HG02588 (cell line): ENCODE measurements at regions not wholly inside any gene's neighbourhood (a gene's known extent, or its start where the extent isn't known, plus 50 kb on each side); places are given as distances from the start of the nearest gene placed in this dataset.

Source experiments
- ATAC-seq: cut with Tn5 transposase; IDR thresholded peaks from one replicate; pipeline ENCODE4 v1.9.1; 2021; ENCODE audit warnings: mild to moderate bottlenecking, moderate library complexity; ENCODE audit not compliant: unreplicated experiment

DNA sequence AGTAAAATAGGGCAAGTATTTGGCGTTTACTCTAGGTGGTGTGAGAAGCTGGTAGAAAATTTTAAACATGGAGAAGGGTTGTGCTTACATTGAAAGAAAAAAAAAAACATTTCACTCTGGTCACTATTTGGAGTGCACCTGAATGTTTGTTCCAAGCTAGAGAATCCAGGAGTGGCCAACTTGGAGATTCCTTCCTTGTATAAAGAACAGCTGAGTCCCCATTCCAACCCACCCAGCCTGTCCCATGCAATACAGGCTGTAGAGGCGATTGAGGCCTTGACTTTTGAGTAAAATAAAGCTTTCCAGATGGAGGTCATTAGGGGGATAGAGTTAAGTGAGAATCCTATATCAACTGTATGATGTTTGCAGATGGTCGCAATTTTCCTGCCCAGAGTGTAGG is 203.8 kb upstream of the SYT4 start:
- ATAC-seq, result no peak

DNA sequence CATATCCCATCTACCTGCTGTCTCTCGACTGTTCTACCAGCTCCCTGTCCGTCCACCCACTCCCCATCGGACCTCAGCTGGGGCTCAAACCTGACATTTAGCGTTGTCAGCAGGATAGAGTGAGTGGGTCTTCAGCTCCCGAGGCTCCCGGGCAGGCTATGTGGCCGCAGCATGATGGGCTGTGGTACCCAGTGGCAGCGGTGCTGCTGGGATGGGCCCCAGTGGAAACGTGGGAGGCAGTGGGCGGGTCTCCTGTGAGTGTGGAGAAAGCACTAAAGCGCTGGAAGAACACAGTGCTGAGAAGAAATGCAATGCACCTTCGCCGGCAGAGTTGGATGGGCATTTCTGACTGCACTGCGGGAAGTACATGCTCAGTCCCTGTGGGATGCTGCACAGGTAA is 204.8 kb upstream of the SYT4 start:
- ATAC-seq, result no peak

- no peak for ATAC-seq
Measured at GRCh38 chr18:43482600-43482999, 205.3 kb upstream of the SYT4 start.

DNA sequence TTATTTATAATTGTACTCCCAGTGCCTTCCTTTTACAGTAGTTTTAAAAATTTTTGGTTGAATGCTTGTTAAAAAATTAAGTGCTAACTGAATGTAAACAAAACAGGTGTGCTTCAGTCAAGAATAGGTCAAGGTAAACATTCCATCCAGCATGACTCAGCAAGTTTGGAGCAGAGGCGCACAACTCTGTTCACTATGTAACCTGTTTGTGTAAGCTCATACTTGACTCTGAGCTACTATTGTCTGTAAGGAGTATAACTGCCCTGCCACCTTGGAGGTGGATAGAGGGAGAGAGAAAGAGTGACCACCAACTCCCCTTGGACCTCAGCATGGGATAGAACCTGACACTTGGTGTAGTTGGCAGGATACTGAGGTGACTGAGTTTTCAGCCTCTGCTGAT is 207.4 kb upstream of the SYT4 start:
- ATAC-seq, result no peak

- ATAC-seq, result no peak
Measured at GRCh38 chr18:43485545-43485963, 208.3 kb upstream of the SYT4 start.

GRCh38 chr18:43486462-43486861 is 209.2 kb upstream of the SYT4 start:
- ATAC-seq, result no peak

DNA sequence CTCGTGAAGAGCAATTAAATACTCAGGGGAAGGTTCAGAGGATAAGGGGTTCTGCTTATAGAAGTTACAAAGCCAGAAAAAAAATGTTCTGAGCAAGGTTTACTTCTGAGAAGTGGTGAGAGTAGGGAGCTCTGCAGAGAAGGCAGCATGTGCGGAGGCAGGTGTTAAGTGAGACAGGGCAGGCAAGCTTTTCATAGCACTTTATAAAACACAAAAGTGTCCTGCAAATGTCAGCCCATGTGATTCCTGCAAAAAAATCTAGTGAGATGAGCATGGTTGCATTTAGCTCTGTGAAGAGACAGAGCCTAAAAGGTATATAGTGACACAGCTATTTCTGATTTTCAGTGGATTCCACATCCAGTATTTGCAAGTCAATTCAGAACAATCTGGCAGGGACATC is 223.8 kb upstream of the SYT4 start:
- no peak for ATAC-seq

- ATAC-seq, result no peak
Measured at GRCh38 chr18:43506935-43507334, 229.6 kb upstream of the SYT4 start.

DNA sequence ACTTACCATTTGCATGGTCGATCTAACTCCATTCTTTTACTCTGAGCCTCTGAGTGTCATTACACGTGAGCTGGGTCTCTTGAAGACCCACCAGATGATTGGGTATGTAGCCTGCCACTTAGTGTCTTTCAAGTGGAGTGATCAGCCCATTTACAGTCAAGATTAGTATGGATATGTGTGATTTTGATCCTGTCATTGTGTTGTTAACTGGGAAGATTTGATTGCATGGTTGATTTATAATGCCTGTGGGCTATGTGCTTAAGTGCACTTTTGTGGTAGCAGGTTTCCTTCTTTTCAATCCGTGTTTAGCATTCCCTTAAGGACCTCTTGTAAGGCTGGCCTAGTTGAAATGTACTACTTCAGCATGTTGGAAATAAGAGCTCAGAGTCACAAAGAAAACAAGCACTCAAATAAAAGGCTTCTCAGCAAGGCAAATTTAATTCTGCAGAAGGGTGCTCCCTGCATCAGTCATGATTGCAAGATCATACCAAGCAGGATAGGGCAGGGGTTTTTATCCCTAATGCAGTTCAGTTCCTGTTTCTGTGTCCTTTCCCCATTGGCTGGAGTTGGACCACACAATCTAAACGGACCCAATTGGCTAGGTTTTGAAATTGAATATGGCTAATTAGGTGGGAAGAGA is 230.7 kb upstream of the SYT4 start:
- no peak for ATAC-seq

DNA sequence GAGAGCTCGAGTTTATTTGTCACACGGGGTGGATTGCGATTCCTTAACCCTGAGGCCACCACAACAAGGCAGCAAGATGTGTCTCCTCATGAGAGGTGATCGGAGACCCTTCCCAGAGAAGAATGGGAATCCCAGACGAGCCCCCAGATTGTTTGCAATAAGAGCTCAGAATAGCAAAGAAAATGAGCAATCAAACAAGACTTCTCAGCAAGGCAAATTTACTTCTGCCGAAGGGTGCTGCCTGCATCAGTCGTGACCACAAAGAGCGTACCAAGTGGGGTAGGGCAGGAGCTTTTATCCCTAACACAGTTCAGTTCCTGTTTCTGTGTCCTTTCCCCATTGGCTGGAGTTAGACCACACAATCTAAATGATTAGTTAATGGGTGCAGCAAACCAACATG is 237.5 kb upstream of the SYT4 start:
- ATAC-seq, result no peak

DNA sequence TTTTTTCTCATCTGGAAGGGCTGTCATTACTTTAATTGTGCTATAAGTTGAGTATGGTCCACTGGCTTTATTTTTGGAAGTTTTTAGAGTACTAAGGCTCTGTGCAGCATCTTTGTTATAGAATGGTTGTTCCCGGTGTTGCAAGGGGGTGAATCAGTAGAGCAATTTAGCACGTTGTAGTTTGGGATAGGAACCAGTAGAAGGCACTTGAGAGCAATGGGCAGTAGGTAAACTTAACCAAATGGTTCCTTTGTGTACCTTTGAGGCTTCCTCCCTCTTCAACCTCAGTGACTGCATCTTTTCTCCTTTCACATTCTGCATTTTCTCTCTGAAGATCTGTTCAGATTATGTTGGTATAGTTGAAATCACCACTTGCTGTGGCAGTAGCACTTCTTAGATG is 238.2 kb upstream of the SYT4 start:
- ATAC-seq, result no peak

GRCh38 chr18:43524260-43524659 is 247.0 kb upstream of the SYT4 start:
- ATAC-seq, result no peak

- ATAC-seq, result no peak
Measured at GRCh38 chr18:43525169-43525568, 247.9 kb upstream of the SYT4 start.

GRCh38 chr18:43526426-43527145 is 249.3 kb upstream of the SYT4 start:
- ATAC-seq, result no peak

- ATAC-seq, result no peak
Measured at GRCh38 chr18:43531438-43531837, 254.1 kb upstream of the SYT4 start.

DNA sequence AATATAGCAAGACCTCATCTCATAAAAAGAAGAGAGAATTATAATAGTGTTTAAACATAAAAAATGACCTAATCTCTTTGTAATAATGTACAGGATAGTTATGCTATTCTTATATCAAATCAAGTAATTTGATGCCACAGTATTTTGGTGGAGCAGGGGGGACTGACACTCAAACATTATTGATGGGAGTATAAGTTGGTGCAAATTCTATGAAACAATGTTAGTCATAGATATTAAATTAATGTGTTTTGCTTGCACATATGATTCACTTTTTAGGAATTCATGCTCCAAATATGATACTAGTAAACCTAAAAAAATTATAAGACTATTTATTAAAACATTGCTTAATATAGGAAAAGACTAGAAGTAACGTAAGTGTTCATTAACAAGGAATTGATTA is 256.1 kb upstream of the SYT4 start:
- ATAC-seq, result no peak

DNA sequence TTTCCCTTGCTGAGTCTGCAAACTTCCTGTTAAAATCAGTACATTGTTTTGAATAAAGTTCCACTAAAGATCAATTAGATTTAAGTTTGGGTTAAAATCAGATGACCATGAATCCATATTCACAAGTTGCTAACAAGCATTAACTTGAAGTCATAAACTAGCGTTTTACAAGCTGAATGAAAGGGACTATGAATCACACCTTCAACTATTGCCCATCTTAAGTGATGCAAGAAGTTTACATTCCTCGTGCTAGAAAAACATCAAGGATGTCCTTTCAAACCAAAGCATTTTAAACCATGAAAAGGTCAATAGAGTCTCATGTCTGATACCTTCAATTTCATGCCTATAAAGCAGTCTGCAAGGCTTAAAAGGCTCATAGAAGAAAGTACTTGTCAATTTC is 257.2 kb upstream of the SYT4 start:
- ATAC-seq, result no peak

GRCh38 chr18:43539862-43540261 is 262.6 kb upstream of the SYT4 start:
- ATAC-seq, result no peak

DNA sequence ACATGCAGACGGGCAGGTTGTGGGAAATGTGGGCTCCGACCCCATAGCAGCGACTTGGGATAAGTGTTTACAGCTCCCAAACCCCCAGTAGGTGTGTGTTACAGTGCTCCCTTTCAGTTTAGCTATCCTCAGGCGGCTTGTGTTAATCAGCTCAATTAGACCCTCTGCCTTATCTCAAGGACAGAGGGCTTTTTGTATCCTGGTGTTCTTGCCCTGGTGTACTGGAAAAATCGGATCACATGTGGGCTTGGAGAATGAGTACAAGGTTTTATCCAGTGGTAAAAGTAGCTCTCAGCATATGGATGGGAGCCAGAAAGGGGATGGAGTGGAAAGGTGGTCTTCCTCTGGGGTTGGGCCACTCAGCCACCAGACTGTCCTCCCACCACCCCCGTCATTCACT is 264.7 kb upstream of the SYT4 start:
- no peak for ATAC-seq

GRCh38 chr18:43543236-43543635 is 265.9 kb upstream of the SYT4 start:
- no peak for ATAC-seq

GRCh38 chr18:43547456-43547855 is 270.2 kb upstream of the SYT4 start:
- ATAC-seq, result no peak

GRCh38 chr18:43559507-43559906 is 282.2 kb upstream of the SYT4 start:
- ATAC-seq, result no peak

DNA sequence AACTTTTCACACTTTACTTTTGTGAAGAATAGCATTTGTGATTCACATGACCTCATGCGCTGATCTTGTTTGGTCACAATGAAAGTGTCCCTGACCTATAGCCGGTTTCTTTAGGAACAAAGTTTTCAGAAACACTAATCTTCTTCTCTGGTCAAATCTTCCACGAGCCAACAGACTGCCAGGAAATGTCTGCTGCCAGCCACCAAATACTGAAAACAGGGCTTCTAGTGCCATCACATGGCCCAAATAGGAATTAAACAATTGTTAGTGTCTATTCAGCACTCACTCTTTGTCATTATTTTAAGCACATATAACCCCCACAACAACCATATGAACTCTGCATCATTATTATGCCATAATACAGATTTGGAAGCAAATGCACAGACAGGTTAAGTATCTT is 286.5 kb upstream of the SYT4 start:
- no peak for ATAC-seq
